HG03575 (cell line): ENCODE measurements at regions not wholly inside any gene's neighbourhood (a gene's known extent, or its start where the extent isn't known, plus 50 kb on each side); places are given as distances from the start of the nearest gene placed in this dataset.

Experiments used
- ATAC-seq: cut with Tn5 transposase; IDR thresholded peaks from one replicate; pipeline ENCODE4 v1.9.1; 2021; ENCODE audit not compliant: unreplicated experiment, insufficient number of reproducible peaks, low FRiP score; ENCODE audit errors: extremely low read depth

DNA sequence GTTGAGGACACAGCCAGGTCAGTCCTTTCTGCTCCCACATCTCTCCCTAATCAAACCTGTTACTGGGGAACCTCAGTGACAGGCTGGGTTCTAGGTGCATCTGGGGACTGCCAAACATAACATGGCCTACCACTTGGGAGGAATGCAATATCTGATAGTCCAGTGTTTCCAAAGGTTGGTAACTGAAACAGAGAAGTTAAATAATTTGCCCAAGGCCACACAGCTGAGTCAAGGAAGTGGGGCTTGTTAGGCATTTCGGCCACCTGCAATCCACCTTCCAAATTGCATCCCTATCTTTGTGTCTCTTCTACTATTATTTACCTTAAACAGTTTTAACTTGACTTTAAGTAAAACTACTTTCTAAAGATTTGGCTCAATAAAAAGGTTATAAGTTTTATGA, 731.3 kb downstream of the UQCRFS1 start:
- no peak for ATAC-seq

GRCh38 chr19:28475525-28475924, 737.4 kb downstream of the UQCRFS1 start:
- no peak for ATAC-seq

- no peak for ATAC-seq
These were observed 740.1 kb downstream of the UQCRFS1 start for GRCh38 chr19:28472843-28473242.

GRCh38 chr19:28471731-28472510, 741.0 kb downstream of the UQCRFS1 start:
- ATAC-seq, result no peak

GRCh38 chr19:28469544-28469943, 743.4 kb downstream of the UQCRFS1 start:
- ATAC-seq, result no peak

DNA sequence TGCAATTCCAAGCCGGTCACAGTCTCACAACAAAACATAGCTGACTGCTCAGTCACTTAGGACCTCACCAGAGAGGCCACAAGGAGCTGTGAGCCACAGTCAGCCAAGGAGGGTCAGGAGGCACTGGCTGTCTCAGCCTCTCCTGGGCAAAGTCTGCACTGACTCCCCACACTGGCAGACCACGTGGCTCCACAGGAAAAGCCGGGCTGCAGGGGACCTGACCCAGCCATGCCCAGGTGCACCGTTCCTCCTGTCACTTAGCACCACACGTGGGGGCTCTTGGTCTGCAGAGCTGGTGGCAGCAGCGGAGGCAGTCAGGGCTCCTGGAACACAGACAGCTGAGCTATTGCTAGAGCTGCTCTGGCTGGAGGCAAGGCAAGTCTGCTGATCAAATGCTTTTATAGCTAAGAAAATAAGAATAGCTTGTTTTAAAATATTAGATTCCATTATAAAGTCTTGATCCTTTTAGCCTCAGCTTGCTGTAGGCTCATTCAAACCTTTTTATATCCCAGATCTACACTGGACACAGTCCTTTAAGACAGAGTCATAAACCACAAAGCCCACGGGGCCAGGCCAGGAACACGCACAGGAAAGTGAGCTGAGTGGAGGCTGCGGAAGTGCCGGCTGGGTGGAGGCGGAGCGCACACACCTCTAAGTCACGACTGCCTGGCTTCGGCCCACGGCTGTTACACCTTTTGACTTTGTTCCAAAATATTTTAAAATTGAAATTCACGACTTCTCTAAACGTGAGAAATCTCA, 744.1 kb downstream of the UQCRFS1 start:
- no peak for ATAC-seq

DNA sequence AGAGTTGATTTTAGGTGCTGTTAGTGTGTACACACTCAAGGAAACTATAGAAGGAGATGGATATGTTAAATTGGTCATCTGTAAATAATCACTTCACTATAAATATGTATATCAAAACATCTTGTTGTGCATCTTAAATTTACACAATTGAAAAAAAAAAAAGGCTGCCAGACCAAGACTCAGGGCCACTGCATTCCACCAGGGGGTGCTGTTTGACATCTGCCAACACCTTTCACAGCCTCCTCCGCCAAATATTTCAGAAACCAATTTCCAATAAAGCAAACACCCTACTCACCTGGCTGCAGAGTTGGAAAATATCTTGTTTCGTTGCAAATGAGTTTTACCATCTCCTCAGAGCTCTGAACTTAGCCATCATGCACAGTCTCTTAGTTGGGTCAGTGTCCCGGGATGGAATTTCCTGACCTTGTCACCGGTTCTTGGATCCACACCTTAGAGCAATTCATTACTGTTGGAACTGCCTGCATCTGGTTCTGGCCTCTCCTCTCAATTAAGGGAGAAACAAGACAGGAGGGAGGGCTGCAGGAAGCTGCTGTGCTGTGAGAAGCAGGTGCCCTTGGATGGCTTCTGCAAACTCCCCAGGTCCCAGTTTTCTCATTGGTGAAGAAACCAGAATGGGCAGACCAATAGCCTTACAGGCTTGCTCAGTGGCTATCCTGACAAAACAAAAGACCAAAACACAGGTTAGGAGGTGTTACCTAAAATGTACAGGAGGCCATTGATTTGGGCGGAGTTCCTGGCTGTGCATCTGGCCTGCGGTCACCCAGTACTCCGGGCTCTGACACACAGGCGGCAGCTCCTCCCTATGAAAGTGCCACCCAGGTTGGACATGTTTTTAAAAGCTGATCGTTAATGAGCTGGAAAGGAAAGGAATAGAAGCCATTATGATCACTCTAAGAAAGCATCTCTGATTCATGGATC, 746.6 kb downstream of the UQCRFS1 start:
- no peak for ATAC-seq

DNA sequence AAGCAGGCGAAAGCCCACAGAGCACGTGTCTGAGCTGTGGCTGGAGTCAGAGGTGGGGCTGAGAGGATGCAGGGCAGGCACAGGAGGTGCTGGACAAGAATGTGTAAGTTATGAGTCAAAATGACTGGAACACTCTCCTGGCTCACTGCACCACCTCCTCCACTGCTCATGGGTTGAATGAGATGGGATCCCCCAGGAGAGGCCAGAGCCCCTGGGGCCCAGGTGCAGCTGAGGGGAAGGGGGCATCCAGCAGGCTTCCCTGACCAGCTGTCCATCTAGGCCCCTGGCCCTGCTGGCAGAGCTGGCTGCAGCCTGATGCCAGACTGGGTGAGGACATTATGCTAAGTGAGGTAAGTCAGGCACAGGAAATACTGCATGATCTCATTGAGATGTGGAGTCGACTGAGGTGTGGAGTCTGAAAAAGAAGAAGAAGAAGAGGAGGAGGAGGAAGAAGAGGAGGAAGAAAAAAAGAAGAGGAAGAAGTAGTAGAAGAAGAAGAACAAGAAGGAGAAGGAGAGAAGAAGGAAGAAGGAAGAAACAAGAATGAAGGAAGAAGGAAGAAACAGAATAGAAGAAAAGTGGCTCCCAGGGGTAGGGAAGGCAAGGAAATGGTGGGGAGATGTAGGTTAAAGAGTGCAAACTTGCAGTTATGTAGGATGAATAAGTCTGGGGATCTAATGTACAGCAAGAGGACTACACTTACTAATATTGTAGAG, 747.4 kb downstream of the UQCRFS1 start:
- ATAC-seq, result no peak

- no peak for ATAC-seq
These were observed 749.4 kb downstream of the UQCRFS1 start for GRCh38 chr19:28463493-28464053.

GRCh38 chr19:28457620-28458019, 755.3 kb downstream of the UQCRFS1 start:
- ATAC-seq, result no peak

DNA sequence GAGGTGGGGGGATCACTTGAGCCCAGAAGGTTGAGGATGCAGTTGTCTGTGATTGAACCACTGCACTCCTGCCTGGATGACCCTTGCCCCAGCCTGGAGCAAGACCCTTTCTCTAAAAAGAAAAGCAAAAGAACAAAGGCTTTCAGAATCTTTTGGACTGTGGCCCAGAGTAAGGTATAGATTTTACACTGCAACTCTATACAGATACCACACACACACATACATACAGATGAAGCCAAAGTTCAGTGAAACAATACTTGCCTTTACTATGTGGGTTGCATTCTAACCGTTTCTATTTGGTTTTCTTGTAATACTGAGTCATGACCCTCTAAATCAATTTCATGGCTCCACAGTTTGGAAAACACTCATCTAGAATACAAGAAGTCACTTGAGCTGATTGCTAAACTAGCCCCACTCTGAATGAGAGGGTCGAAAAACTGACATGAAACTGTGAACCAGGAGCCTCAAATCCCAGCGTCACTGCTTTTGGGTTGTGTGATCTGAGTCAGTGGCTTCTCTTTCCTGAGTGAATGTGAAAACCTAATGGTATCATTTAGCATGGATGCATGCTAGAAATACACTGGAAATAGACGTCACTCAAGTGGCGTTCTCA, 756.1 kb downstream of the UQCRFS1 start:
- ATAC-seq, result no peak

DNA sequence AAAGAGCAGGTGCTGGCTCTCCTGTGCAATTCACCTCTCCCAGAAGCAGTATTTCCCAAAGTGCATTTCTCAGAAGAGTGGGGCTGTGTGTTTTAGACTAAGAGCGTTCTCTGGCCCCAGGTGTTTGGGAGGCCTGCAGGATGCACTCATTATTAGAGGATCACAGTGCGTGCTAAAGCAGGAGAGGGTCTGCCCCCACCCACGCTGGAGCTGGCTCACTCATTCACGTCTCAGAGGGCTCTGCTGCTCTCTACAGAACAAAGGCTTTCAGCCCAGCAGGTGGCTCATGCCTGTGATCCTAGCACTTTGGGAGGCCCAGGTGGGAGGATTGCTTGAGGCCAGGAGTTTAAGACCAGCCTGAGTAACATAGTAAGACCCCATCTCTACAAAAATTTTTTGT, 756.7 kb downstream of the UQCRFS1 start:
- ATAC-seq, result no peak

GRCh38 chr19:28454083-28454482, 758.9 kb downstream of the UQCRFS1 start:
- ATAC-seq, result no peak

GRCh38 chr19:28453420-28453819, 759.5 kb downstream of the UQCRFS1 start:
- ATAC-seq, result no peak

DNA sequence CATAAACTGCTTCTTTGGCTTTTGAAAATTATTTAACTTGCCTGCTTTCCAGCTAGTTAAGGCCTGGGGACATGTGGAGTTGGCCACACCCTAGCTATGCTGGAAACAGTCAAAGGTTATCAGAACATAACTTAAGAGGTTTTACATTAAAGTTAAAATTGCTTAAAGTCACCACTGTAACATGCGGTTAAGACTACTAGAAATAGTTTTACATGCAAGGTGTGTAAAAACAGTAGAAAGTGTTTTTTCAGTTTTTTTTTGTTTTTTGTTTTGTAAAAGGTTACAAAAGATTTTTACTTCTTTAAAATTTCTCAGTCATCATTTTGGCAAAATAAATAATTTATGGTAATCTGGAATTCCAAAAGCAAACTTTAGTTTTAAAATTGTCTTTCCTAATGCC, 763.1 kb downstream of the UQCRFS1 start:
- no peak for ATAC-seq

DNA sequence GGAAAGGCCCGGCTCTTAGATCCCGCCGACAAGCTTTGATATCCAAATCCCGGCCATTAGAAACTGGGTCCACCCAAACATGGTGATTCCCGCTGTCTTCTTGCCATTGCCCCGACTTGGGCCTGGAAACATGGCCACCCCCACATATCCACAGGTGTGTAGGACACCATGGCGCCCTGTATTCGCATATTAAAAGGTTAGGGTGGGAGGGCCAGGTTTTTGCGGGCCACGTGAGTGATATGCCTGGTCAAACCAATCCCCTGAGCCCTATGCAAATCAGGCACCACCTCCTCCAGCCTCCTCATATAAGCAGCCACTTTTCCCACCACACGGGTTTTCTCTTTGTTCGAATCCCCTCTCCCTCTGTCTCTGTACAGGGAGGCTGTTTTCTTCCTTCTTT, 766.4 kb downstream of the UQCRFS1 start:
- no peak for ATAC-seq

DNA sequence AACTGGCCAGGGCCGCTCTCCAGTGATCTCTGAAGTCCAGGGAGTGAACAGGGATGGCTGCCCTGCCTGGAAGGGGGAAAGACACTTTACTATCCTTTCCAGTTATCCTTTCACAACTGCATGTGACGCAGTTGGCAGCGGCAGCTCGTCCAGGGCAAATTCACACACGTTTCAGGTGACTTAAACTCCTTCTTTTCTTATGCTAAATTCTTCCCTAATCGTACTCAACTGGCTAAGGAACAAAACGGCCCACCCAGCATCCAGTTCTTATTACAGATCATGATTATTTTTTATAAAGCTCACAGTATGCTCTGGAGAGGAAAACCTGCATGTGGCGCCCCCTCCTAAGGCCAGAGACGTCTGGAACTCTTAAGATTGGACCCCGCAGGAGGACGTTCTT, 767.1 kb downstream of the UQCRFS1 start:
- no peak for ATAC-seq

DNA sequence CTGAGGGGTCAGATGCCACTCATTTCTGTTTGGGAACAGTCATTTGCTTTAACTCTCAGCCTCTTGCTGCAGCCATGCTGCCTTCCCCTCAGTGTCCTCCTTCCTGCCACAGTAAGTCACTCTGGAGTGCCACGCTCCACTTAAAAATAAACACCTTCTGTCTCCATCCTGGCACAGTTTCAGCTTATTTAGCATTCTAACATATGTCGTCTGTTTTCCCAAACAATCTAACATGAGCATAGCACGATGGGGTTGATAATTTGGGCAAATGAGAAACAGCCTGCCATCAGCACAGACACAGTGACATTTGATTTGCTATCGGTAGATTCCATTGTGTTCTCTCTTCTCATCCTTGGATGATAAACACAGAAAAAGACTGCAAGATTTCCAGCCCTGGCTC, 768.6 kb downstream of the UQCRFS1 start:
- ATAC-seq, result no peak
